ENCODE measurements at regions not wholly inside any gene's neighbourhood (a gene's known extent, or its start where the extent isn't known, plus 50 kb on each side); places are given as distances from the start of the nearest gene placed in this dataset.

DNA sequence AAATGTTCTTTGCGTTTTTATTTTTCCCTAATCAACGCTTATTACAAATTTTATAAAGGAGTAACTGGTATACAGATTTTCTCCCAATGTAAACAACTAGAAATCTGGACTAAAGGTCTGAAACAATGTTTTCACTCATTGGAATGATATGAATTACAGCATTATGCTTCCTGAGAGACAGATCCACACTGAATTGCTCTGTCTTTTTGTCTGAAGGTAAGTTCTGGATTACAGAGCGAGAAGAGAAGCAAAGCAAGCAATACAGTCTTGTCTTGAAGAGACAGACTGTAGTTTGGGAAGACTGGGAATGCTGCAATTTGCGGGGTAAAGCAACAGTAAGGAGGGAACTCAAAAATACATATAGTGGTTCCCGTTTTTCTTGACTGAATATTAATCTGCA, 262.2 kb upstream of the PABPC4L start:
- no peak for TF ChIP-seq SUZ12 (IDR thresholded peaks at IDR 0.05)
- no peak for TF ChIP-seq SP1 (IDR thresholded peaks at IDR 0.05)
- TF ChIP-seq BHLHE40 (IDR thresholded peaks at IDR 0.05; ENCODE audit: borderline replicate concordance), result no peak
- no peak for TF ChIP-seq ARNT (IDR thresholded peaks at IDR 0.05)
- no peak for TF ChIP-seq FOXK2 (IDR thresholded peaks at IDR 0.05)
- TF ChIP-seq ZNF384 (IDR thresholded peaks at IDR 0.05), result no peak
- no peak for TF ChIP-seq FOXA1 (IDR thresholded peaks at IDR 0.05)
